Liver (tissue), 7 donors: ENCODE measurements at regions not wholly inside any gene's neighbourhood (a gene's known extent, or its start where the extent isn't known, plus 50 kb on each side); places are given as distances from the start of the nearest gene placed in this dataset.

Experiments used
- DNase-seq: peaks from one replicate; pipeline ENCODE4 v3.0.0-alpha.2; 2017; ENCODE audit warnings: low spot score
- H3K27ac ChIP-seq, 2 donors: one replicate each; pipeline ENCODE4 v1.7.0; 2013; ENCODE audit warnings: inconsistent platforms in 2 of 2, low read length in 2 of 2, control low read depth in 1 of 2, low read depth in 1 of 2, mild to moderate bottlenecking in 1 of 2
- H3K27me3 ChIP-seq, 4 donors: one replicate each; pipeline versions ENCODE4 v1.6.1 to v1.7.0; 2013; ENCODE audit warnings: low read length in 3 of 4, inconsistent platforms in 1 of 4, mild to moderate bottlenecking in 1 of 4, moderate library complexity in 1 of 4; ENCODE audit not compliant: control insufficient read depth in 4 of 4, insufficient read depth in 4 of 4
- H3K36me3 ChIP-seq, 4 donors: one replicate each; pipeline versions ENCODE4 v1.6.1 to v1.7.0; 2013; ENCODE audit warnings: low read length in 3 of 4, mild to moderate bottlenecking in 3 of 4, low read depth in 1 of 4, moderate library complexity in 1 of 4; ENCODE audit not compliant: control insufficient read depth in 4 of 4, insufficient read depth in 3 of 4
- H3K4me1 ChIP-seq, 4 donors: one replicate each; pipeline versions ENCODE4 v1.6.1 to v1.7.0; 2013; ENCODE audit warnings: low read length in 3 of 4, mild to moderate bottlenecking in 3 of 4, moderate library complexity in 1 of 4; ENCODE audit not compliant: control insufficient read depth in 4 of 4, insufficient read depth in 4 of 4
- H3K4me3 ChIP-seq, 3 donors: one replicate each; pipeline versions ENCODE4 v1.6.1 to v1.7.0; 2013; ENCODE audit warnings: low read length in 3 of 3, control low read depth in 1 of 3, low read depth in 1 of 3, mild to moderate bottlenecking in 1 of 3
- H3K9ac ChIP-seq, 2 donors: one replicate each; pipeline ENCODE4 v1.7.0; 2013; ENCODE audit warnings: low read length in 2 of 2, mild to moderate bottlenecking in 2 of 2, moderate library complexity in 2 of 2, control low read depth in 1 of 2, low read depth in 1 of 2
- H3K9me3 ChIP-seq, 4 donors: one replicate each; pipeline versions ENCODE4 v1.6.1 to v1.7.0; 2013; ENCODE audit warnings: low read length in 3 of 4; ENCODE audit not compliant: control insufficient read depth in 4 of 4
- EGR1 ChIP-seq, 2 donors: IDR thresholded peaks; 2 replicates each; pipeline ENCODE4 v1.6.1; 2016 to 2018; ENCODE audit warnings: antibody characterized with exemption in 2 of 2, low read depth in 2 of 2
- FOXA1 ChIP-seq: IDR thresholded peaks from 2 replicates; pipeline ENCODE4 v1.6.1; 2016; ENCODE audit warnings: antibody characterized with exemption
- GABPA ChIP-seq, 2 donors: IDR thresholded peaks in 1 of 2; conservative IDR thresholded peaks in 1 of 2; 2 replicates each; pipeline ENCODE4 v1.6.1; 2016; ENCODE audit warnings: antibody characterized with exemption in 2 of 2, mild to moderate bottlenecking in 1 of 2, moderate library complexity in 1 of 2
- HNF4G ChIP-seq: IDR thresholded peaks from 2 replicates; pipeline ENCODE4 v1.6.1; 2016; ENCODE audit warnings: antibody characterized with exemption
- NR2F2 ChIP-seq: IDR thresholded peaks from 2 replicates; pipeline ENCODE4 v1.6.1; 2016; ENCODE audit warnings: antibody characterized with exemption
- RAD21 ChIP-seq, 2 donors: IDR thresholded peaks; 2 replicates each; pipeline ENCODE4 v1.6.1; 2016; ENCODE audit warnings: antibody characterized with exemption in 2 of 2, mild to moderate bottlenecking in 2 of 2
- SP1 ChIP-seq: IDR thresholded peaks from 2 replicates; pipeline ENCODE4 v1.6.1; 2018; ENCODE audit warnings: antibody characterized with exemption, mild to moderate bottlenecking
- TAF1 ChIP-seq: conservative IDR thresholded peaks from 2 replicates; pipeline ENCODE4 v1.6.1; 2016; ENCODE audit warnings: antibody characterized with exemption, mild to moderate bottlenecking
- YY1 ChIP-seq: IDR thresholded peaks from 2 replicates; pipeline ENCODE4 v1.6.1; 2016; ENCODE audit warnings: antibody characterized with exemption, mild to moderate bottlenecking
- WGBS: extraction: QIAGEN DNeasy Blood & Tissue Kit; methylation state at CpG from one replicate; pipeline ENCODE4 v1.1.7; 2013; 5-methylcytosine and 5-hydroxymethylcytosine counted together
- TF ChIP-seq, protein P1 (sequence below): IDR thresholded peaks from 2 replicates; pipeline ENCODE4 v1.6.1; 2016; ENCODE audit warnings: antibody characterized with exemption
- TF ChIP-seq, protein P2 (sequence below): IDR thresholded peaks from 2 replicates; pipeline ENCODE4 v1.6.1; 2016; ENCODE audit warnings: antibody characterized with exemption
- TF ChIP-seq, protein P3 (sequence below): IDR thresholded peaks from 2 replicates; pipeline ENCODE4 v1.6.1; 2016; ENCODE audit warnings: antibody characterized with exemption, mild to moderate bottlenecking
- donor health status: healthy.
- donor health status: healthy.
- donor health status: healthy.
- donor health status: healthy.

DNA sequence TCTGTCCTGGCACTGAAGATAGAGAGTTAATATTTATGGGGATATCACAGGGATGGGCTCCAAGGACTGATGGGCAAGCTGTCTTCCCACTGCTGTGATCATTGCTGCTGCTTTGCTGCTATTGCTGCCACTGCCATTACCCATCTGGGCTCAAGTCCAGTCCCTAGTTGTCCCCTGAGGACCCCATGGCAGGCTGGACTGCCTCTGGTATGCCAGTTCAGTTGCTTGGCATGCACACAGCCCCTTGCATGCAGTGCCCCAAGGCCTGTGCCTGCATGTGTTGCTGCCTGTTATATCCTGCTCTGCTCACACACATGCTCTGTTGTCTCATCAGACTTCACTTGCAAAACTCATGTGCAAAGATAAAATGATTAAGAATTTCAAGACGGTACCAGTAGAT is 109.5 kb downstream of the ADRA2A start (continued):
- TF ChIP-seq, protein P1, sequence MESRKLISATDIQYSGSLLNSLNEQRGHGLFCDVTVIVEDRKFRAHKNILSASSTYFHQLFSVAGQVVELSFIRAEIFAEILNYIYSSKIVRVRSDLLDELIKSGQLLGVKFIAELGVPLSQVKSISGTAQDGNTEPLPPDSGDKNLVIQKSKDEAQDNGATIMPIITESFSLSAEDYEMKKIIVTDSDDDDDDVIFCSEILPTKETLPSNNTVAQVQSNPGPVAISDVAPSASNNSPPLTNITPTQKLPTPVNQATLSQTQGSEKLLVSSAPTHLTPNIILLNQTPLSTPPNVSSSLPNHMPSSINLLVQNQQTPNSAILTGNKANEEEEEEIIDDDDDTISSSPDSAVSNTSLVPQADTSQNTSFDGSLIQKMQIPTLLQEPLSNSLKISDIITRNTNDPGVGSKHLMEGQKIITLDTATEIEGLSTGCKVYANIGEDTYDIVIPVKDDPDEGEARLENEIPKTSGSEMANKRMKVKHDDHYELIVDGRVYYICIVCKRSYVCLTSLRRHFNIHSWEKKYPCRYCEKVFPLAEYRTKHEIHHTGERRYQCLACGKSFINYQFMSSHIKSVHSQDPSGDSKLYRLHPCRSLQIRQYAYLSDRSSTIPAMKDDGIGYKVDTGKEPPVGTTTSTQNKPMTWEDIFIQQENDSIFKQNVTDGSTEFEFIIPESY: no peak
- TF ChIP-seq TAF1: no peak

GRCh38 chr10:111187096-111187495 is 110.3 kb downstream of the ADRA2A start:
- TF ChIP-seq, protein P1: no peak
- TF ChIP-seq GABPA (IDR thresholded peaks at IDR 0.05 in 1 of 2, conservative IDR thresholded peaks at IDR 0.05 in 1 of 2) (no peak), TAF1 (no peak), YY1 (no peak), EGR1 (IDR thresholded peaks at IDR 0.05; ENCODE audit: low read depth in 2 of 2) (no peak), FOXA1 (no peak), HNF4G (no peak), NR2F2 (no peak), SP1 (no peak), RAD21 (IDR thresholded peaks at IDR 0.05) (no peak)
- TF ChIP-seq, protein P2, sequence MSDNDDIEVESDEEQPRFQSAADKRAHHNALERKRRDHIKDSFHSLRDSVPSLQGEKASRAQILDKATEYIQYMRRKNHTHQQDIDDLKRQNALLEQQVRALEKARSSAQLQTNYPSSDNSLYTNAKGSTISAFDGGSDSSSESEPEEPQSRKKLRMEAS: no peak
- TF ChIP-seq, protein P3, sequence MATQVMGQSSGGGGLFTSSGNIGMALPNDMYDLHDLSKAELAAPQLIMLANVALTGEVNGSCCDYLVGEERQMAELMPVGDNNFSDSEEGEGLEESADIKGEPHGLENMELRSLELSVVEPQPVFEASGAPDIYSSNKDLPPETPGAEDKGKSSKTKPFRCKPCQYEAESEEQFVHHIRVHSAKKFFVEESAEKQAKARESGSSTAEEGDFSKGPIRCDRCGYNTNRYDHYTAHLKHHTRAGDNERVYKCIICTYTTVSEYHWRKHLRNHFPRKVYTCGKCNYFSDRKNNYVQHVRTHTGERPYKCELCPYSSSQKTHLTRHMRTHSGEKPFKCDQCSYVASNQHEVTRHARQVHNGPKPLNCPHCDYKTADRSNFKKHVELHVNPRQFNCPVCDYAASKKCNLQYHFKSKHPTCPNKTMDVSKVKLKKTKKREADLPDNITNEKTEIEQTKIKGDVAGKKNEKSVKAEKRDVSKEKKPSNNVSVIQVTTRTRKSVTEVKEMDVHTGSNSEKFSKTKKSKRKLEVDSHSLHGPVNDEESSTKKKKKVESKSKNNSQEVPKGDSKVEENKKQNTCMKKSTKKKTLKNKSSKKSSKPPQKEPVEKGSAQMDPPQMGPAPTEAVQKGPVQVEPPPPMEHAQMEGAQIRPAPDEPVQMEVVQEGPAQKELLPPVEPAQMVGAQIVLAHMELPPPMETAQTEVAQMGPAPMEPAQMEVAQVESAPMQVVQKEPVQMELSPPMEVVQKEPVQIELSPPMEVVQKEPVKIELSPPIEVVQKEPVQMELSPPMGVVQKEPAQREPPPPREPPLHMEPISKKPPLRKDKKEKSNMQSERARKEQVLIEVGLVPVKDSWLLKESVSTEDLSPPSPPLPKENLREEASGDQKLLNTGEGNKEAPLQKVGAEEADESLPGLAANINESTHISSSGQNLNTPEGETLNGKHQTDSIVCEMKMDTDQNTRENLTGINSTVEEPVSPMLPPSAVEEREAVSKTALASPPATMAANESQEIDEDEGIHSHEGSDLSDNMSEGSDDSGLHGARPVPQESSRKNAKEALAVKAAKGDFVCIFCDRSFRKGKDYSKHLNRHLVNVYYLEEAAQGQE: no peak
- Histone ChIP-seq H3K36me3 (no peaks in the 10 kb centered on the region), H3K27ac (no peak overlapping the region), H3K4me1 (no peaks in the 10 kb centered on the region), H3K4me3 (no peak overlapping the region), H3K9me3 (no peaks in the 10 kb centered on the region), H3K27me3 (peaks cover 0 to 2% (median 0%) of the 10 kb centered on the region in 4 donors), H3K9ac (no peak overlapping the region)
- DNase-seq: no peak
- 64% methylated on average over 4 of the region's 4 CpGs for WGBS

GRCh38 chr10:111199587-111199986 is 122.8 kb downstream of the ADRA2A start:
- no peaks in the 10 kb centered on the region for H3K36me3 ChIP-seq
- TF ChIP-seq TAF1: no peak
- no peak overlapping the region for H3K9ac ChIP-seq
- no peaks in the 10 kb centered on the region for H3K9me3 ChIP-seq
- 75% methylated on average over 4 of the region's 4 CpGs for WGBS
- no peak overlapping the region for H3K27ac ChIP-seq
- H3K4me1 ChIP-seq: no peaks in the 10 kb centered on the region
- no peak overlapping the region for H3K4me3 ChIP-seq
- no peak for DNase-seq
- H3K27me3 ChIP-seq: peaks cover 0 to 4% (median 0%) of the 10 kb centered on the region in 4 donors
